ENCODE measurements at regions not wholly inside any gene's neighbourhood (a gene's known extent, or its start where the extent isn't known, plus 50 kb on each side); places are given as distances from the start of the nearest gene placed in this dataset.
"Not testable (repeated sequence)": the region's sequence is repeated elsewhere in the genome, so short reads cannot be mapped to it uniquely, and the experiment has no call there.

DNA sequence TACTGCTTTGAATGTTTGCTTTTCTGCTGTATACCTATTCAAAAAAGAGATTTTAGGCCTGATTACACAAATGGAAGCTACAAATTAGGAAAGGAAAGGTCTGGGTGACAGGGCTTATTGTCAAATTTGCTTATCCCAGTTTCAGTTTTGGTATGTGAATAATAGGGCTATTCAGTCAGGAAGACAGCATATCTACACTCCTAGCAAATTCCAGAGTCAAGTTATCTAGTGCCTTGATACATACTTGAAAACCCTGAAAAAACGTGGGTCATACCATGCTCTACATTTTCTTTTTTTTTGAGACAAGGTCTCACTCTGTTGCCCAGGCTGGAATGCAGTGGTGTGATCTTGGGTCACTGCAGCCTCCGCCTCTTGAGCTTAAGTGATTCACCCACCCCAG lies 59.2 kb upstream of the CCDC180 start:
- not testable (repeated sequence) for DNase-seq (ENCODE audit: low spot score)

DNA sequence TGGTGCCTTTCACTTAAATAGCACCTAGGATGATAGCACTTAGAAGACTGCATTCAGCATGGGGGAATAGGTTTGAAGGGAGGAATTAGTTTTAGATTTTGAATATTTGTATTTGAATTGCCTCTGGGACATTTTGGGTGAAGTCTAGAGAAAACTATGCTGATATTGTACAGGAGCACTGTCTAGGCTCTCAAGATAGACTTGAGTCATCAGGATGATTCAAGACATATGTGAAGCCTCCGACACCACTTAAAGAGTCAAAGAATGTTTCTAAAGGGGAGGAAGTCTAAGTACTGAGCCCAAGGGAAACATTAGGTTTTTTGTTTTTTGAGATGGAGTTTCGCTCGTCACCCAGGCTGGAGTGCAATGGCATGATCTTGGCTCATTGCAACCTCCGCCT lies 63.9 kb upstream of the CCDC180 start:
- DNase-seq (ENCODE audit: low spot score): no peak

DNA sequence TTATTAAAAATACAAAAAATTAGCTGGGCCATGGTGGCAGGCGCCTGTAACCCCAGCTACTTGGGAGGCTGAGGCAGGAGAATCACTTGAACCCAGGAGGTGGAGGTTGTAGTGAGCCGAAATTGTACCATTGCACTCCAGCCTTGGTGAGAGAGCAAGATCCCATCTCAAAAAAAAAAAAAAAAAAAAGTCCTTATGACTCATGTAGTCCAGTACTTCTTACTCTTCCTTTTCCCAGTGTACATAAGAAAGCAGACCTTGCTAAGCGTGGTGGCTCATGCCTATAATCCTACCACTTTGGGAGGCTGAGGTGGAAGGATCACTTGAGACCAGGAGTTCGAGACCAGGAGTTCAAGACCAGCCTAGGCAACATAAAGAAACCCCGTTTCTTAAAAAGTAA lies 66.0 kb upstream of the CCDC180 start:
- not testable (repeated sequence) for DNase-seq (ENCODE audit: low spot score)

DNA sequence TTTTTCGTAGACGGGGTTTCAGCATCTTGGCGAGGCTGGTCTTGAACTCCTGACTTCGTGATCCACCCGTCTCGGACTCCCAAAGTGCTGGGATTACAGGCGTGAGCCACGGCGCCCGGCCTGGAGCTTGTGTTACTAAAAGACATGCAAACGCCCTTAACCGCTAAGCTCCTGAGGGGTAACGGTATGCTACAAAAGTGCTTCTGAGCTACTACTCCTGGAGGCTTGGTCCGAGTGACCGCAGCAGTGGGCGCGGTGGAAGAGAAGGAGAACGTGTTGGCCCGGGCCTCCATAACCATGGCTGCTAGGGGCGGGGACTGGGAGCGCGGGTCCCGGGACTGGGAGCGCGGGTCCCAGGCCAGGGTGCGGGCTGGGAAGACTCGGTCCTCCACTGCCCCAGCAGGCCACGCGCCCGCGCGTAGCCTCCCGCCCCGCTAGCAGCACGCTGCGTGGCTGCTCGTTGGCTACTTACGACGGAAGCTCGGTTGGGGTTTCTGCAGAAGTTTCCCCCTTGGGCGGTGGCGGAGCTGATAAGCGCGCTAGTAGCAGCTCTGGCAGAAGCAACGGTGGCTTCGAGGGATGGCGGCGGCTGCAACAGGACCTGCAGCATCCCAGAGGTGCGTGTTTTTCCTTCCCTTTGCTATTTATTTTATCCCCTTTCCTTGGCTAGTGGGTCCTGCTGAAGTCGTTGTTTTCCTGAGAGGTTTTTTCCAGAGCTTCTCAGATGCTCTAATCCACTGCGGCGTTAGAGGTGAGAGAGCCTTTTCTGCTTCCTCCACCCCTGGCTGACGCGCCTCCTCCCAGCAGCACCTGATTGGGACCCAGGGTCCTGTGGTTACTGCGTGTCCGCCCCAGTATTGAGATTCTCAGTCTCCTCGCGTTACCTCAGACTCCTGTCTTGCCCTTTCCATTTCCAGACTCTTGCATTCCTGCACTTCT lies 69.2 kb upstream of the CCDC180 start:
- DNase-seq (ENCODE audit: low spot score): peak; percentile 87

DNA sequence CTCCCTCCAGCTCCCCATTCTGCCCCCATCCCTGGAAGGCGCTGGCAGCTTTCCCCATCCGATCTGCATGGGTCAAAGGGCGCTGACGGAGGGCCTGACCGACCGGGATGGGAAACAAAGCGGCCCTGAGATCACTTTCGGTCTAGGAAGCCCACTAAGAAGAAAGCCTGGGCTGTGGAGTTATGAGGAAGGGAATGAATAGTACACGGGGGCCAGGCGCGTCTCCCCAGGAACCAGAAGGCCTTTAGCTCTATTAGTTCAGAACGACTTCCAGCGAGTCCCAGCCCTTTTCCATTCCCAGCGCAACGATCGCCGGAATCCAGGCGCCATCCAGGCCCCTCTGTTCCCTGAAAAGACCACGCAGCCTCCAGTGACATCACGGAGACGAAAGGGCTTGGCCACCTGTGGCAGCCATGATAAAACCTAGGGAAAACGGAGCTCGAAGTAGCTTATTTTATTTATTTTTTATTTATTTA lies 70.1 kb upstream of the CCDC180 start:
- DNase-seq (ENCODE audit: low spot score): no peak

DNA sequence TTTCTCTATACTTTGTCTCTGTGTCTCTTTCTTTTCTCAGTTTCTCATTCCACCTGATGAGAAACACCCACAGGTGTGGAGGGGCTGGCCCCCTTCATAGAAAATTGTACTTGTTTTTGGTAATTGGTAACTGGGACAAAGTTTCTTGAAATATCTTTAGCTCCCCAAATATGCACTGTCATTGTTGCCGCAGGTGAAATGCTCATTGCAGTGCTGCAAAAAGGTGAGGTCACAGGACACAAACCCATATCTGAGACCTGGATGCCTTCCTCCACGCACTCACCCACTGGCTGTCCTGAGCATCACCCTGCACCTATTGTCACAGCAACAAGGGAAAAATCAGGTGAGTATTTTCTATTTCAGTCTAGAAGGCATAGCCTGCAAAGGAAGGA lies 74.5 kb upstream of the CCDC180 start:
- not testable (repeated sequence) for DNase-seq (ENCODE audit: low spot score)

DNA sequence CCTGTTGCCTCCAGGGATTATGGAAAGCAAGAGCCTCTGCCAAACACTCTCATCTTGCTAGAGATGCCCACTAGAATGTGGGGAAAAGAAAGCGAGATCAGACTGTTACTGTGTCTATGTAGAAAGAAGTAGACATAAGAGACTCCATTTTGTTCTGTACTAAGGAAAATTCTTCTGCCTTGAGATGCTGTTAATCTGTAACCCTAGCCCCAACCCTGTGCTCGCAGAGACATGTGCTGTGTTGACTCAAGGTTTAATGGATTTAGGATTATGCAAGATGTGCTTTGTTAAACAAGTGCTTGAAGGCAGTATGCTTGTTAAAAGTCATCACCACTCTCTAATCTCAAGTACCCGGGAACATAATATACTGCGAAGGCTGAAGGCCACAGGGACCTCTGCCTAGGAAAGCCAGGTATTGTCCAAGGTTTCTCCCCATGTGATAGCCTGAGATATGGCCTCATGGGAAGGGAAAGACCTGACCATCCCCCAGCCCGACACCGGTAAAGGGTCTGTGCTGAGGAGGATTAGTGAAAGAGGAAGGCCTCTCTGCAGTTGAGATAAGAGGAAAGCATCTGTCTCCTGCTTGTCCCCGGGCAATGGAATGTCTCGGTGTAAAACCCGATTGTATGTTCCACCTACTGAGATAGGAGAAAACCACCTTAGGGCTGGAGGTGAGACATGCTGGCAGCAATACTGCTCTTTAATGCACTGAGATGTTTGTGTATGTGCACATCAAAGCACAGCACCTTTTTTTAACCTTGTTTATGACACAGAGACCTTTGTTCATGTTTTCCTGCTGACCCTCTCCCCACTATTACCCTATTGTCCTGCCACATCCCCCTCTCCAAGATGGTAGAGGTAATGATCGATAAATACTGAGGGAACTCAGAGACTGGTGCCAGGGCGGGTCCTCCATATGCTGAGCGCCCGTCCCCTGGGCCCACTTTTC lies 75.1 kb upstream of the CCDC180 start:
- not testable (repeated sequence) for DNase-seq (ENCODE audit: low spot score)

DNA sequence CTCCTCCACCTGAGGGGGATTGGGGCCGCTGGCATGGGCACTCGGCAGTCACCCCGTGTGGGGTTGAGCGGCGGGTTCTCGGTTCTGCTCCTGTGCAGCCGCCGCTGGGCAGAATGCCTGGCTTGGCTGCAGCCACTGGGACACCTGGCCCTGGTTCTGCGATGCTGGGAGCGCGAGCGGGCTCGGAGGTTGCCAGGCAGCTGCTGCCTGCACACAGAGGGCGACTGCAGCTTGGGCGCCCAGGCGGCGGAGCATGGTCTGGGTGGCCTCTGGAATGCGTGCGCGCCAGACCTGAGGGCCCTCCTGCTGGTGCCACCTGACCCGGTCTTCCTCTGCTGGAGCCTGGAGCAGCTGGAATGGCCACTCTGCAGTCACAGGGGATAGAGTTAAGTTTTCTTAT lies 85.1 kb upstream of the CCDC180 start:
- DNase-seq (ENCODE audit: low spot score): not testable (repeated sequence)

DNA sequence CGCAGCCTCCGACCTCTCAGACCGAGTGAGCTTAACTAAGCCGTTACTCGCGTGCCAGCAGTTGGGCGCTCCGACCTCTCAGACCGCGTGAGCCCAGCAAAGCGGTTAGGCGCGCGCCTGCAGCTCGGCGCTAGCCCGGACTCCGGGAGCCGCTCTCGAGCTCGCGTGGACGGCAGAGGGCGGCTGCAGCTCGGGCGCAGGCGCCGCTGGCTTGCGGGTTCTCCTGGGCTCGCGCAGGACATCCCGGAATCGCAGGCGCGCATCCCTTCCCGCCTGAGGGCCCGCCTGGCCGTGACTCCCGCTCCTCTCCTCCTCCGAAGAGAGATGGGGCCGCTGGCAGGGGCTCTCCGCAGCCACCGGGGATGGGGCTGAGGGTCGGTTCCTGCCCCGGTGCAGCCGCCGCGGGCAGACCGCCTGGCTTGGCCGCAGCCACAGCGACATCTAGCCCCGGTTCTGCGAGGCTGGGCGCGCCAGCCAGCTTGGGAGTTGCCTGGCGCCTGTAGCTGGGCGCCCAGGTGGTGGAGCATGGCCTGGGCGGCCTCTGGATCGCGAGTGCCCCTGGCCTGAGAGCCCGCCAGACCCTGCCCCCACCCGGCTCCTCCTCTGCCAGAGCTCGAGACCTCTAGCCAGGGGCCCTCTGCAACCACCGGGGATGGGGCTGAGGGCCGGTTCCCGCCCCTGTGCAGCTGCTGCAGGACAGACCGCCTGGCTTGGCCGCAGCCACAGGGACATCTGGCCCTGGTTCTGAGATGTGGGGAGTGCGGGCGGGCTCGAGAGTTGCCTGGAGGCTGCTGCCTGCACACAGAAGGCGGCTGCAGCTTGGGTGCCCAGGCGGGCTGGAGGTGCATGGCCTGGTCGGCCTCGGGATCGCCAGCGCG lies 85.7 kb upstream of the CCDC180 start:
- DNase-seq (ENCODE audit: low spot score): peak; percentile 54

DNA sequence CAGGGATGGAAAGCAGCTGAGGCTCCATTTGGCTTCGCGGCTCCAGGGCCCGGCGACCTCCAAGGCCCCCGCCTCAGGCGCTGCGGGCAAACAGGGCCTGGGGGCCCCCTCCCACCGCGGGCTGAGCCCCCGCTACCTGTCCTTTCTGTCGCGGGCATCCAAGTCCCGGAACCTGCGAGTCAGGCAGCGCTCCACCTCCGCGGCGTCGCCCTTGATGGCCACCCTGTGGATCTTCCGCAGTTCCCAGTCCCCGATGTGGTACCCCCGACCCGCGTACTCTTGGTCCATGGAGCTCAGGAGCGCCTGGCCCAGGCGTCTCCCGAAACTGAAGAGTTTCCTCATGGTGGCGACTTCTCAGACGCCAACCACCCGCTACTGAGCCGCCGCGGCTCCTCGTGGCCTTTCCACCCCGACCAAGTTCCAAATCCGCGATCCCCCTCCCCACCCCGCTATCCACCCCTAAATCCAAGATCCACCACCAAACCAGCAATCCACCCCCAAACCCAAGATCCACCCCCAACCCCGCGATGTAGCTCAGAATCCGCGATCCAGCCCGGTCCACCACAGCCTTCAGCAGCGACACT lies 86.5 kb upstream of the CCDC180 start:
- DNase-seq (ENCODE audit: low spot score): no peak

DNA sequence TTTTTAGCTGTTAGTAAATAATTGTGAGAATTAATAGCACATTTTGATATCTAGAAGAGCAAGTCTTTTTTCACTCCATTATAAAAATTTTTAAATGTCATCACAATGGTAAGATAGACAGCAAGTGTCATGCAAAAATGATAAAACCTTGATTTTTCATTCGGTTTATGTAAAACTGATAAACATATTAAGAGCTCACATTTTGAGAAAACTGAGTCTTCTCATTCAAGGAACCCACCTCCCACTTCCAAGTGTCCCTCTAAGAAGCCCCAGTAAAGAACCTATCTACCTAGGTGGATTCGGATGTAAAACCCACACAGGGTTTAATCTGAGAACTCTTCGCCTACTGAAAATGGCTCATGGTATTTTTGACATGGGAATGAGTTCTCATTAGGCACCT lies 87.1 kb upstream of the CCDC180 start:
- not testable (repeated sequence) for DNase-seq (ENCODE audit: low spot score)

DNA sequence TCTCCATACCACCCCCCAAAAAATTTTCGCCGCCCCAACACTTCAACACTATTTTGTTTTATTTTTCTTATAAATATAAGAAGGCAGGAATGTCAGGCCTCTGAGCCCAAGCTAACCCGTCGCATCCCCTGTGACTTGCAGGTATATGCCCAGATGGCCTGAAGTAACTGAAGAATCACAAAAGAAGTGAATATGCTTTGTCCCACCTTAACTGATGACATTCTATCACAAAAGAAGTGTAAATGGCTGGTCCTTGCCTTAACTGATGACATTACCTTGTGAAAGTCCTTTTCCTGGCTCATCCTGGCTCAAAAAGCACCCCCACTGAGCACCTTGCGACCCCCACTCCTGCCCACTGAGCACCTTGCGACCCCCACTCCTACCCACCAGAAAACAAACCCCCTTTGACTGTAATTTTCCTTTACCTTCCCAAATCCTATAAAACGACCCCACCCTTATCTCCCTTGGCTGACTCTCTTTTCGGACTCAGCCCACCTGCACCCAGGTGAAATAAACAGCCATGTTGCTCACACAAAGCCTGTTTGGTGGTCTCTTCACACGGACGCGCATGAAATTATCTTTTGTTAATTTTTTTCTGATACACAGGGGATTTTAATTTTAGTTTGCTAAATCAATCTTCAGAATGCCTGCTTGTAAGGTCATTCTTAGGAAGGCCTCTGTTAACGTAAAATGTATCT lies 87.9 kb upstream of the CCDC180 start:
- not testable (repeated sequence) for DNase-seq (ENCODE audit: low spot score)

DNA sequence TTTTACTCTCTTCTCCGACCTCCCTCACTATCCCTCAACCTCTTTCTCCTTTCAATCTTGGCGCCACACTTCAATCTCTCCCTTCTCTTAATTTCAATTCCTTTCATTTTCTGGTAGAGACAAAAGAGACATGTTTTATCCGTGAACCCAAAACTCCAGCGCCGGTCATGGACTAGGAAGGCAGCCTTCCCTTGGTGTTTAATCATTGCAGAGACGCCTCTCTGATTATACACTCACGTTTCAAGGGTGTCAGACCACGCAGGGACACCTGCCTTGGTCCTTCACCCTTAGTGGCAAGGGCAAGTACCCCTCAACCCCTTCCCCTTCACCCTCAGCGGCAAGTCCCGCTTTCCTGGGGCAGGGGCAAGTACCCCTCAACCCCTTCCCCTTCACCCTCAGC lies 92.3 kb upstream of the CCDC180 start:
- DNase-seq (ENCODE audit: low spot score): not testable (repeated sequence)

DNA sequence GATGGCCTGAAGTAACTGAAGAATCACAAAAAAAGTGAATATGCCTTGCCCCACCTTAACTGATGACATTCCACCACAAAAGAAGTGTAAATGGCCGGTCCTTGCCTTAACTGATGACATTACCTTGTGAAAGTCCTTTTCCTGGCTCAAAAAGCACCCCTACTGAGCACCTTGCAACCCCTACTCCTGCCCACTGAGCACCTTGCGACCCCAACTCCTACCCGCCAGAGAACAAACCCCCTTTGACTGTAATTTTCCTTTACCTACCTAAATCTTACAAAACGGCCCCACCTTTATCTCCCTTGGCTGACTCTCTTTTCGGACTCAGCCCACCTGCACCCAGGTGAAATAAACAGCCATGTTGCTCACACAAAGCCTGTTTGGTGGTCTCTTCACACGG lies 92.9 kb upstream of the CCDC180 start:
- not testable (repeated sequence) for DNase-seq (ENCODE audit: low spot score)

DNA sequence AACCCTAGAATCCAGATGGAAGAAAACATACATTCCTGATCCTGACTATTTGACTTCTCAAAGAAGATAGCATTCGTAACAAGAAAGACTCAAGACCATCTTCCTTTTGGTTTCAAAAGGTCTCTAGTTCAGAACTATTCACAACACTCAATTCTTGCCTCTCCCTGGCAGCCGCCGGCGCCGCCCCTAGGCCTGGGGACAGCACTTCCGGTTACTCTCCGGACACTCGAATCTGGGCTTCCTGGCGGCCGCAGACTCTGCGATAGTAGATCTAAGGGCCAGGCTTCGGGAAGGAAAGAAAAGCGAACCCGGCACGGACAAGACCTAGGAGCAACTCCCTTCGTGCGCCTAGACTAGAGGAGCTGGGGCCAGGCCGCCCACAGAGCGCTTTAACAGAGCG lies 107.8 kb upstream of the CCDC180 start:
- not testable (repeated sequence) for DNase-seq (ENCODE audit: low spot score)

DNA sequence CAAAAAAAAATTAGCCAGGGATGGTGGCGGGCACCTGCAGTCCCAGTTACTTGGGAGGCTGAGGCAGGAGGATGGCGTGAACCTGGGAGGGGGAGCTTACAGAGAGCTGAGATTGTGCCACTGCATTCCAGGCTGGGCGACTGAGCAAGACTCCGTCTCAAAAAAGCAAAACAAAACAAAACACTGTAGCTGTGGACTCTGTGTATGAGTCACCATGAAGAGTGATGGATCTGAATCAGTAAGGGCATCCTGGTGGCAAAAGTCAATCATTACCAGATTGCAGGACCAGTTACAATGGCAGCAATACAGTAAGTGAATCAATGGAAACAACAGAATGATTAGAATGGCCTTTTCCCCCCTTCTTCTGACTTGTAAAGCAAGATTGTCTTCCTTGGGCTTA lies 113.7 kb upstream of the CCDC180 start:
- not testable (repeated sequence) for DNase-seq (ENCODE audit: low spot score)

DNA sequence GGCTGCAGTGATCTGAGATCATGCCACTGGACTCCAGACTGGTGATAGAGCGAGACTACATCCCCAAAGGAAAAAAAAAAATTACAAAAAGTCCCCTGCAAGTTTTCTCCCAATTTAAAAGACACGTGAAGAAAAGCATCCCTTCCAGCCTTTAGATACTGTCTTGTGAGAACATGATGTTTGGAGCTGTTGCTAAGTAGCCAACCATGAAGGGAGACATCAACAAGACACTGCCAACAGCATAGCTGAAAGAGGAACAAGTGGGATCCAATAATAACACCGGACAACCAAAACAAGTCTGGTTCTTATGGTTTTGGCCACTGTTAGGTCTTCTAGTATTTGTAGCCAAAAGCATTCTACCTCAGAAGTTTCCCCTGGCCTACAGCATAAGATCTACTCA lies 118.9 kb upstream of the CCDC180 start:
- DNase-seq (ENCODE audit: low spot score): no peak

DNA sequence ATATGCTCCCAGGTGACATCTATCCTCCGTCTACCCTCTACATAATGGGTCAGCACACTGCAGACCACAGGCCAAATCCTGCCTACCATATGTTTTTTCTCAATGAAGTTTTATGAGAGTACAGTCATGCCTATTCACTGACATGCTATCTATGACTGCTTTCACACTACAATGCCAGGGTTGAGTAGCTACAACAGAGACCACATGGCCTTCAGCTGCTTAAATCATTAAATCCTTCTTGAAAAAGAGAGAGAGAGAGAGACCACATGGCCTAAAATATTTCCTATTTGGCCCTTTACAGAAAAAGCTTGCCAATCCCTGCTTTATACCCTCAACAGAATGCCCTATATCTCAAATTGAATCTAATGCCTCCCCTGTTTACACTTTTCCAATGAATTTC lies 119.8 kb upstream of the CCDC180 start:
- not testable (repeated sequence) for DNase-seq (ENCODE audit: low spot score)

DNA sequence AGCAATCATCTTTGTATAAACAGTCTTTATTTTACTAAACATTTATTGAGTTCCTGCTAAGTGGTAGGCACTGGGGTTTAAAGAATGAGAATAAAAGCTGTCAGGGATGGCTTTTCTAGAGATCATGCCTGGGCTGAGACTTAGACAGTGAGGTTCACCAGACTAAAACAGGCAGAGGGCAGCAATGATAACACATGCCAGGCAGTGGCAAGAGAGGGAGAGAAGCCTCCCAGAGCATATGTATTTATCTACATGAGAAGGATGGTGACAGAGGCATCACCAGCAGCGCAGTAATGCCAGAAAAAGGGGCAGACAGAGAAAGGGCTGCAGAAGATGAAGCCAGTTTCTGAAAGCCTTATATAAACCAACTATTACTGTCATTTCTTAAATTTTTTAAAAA lies 121.0 kb upstream of the CCDC180 start:
- no peak for DNase-seq (ENCODE audit: low spot score)

DNA sequence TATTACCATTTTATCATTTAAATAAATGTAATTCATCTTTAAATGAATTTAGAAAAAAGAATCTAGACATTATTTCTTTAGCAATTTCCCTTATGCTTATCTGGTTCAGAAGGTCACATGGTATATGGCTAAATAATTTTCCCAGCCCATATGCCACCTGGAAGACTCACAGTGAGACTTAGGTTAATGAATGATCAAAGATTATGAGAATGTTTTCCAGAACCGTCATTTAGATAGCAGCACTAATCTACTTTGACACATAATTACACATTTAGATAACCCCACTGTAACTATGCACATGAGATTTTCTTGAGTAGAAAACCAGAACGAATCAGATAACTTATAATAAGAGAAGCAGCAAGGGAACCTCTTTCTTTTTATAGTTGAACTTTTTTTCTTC lies 124.9 kb upstream of the CCDC180 start:
- DNase-seq (ENCODE audit: low spot score): not testable (repeated sequence)

DNA sequence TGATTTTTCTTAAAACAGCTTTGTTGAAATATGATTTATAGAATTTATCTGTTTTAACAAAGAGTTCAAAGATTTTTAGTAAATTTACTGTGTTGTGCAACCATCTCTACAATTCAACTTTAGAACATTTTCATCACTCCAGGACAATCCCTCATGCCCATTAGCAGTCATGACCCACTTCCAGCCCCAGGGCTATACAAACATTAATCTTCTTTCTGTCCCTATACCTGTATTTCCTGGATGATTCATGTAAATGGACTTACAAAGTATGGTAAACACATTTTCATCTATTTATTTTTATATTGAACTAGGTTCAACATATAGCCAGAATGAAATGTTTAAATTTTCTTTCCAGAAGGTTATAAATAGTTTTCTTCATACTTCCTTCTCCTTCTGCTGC lies 127.8 kb upstream of the CCDC180 start:
- DNase-seq (ENCODE audit: low spot score): no peak
